SK-N-MC (cell line): ENCODE measurements at regions not wholly inside any gene's neighbourhood (a gene's known extent, or its start where the extent isn't known, plus 50 kb on each side); places are given as distances from the start of the nearest gene placed in this dataset.

Experiments used
- EZH2 ChIP-seq: fragments of 200-600 bp; sonication (generic); IDR thresholded peaks from one replicate; pipeline ENCODE4 v1.6.1; 2017; ENCODE audit warnings: antibody characterized with exemption
- FOXP2 ChIP-seq: optimal IDR thresholded peaks from 2 replicates; pipeline ENCODE3; 2011; ENCODE audit warnings: mild to moderate bottlenecking, moderate library complexity; ENCODE audit not compliant: insufficient read depth; ENCODE audit errors: extremely low read length, control extremely low read depth
- POLR2AphosphoS5 ChIP-seq: IDR thresholded peaks from 2 replicates; pipeline ENCODE4 v1.6.1; 2012; ENCODE audit warnings: mild to moderate bottlenecking, low read depth, low read length, borderline replicate concordance

DNA sequence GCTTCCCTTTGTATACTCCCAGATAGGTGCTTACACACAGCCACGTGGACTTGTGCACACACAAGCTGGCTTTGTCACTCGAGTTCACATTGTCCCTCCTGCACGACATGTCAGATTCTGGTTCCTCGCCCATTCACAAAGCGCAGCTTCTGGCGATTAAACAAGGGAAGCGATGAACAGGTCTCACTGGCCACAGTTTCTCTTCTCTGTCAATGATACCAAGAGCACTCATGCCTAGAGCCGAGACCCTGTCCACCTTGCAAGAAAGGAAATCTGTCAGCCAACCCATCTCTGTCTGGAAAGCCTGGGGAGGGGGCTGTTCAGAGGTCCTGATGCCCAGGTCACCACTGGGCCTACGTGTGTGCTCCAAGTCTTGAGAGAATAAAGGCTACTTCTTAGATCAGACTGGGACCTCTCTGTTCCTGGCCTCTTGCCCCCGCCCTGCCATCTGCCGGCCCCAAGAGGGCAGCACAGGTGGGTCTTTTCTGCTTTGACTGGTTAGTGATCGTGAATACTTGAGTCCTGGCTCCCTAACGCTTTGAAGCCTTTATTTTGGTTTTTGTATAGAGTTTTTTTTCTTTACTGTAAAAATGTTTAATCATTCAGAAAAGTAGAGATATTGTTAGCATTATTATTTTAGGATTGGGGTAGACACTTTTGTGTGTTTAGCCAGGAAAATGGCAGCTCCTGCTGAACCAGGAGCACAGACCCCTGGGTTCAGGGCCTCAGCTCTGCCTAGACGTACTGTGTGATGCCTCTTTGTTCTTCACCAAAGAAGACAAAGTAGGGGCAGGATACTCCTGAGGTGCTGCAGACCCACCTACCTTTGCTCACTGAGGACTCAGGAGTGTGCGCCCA lies 104.7 kb downstream of the MRM1 start:
- TF ChIP-seq EZH2 (no peak), POLR2AphosphoS5 (no peak), FOXP2 (no peak)
